WTC11 (cell line): ENCODE measurements at regions not wholly inside any gene's neighbourhood (a gene's known extent, or its start where the extent isn't known, plus 50 kb on each side); places are given as distances from the start of the nearest gene placed in this dataset.
A peak's percentile ranks its signal among the peaks of the same experiment; 100 is the strongest.

Experiments
- ATAC-seq: fragments of 200-7000 bp; cut with Tn5 transposase; 2 replicates; pipeline ENCODE4 v1.10.0; 2021; ENCODE audit warnings: mild to moderate bottlenecking, moderate library complexity
- CTCF ChIA-PET: fragments of 300-600 bp; sonication (Branson Sonifier 250); formaldehyde crosslinking; loops from one replicate; lab custom pipeline; 2021; ENCODE audit warnings: antibody characterized with exemption; lab: Charles Lee
- POLR2A ChIA-PET: fragments of 350-600 bp; sonication (Branson Sonifier 250); formaldehyde crosslinking; loops from one replicate; lab custom pipeline; 2021; ENCODE audit warnings: antibody characterized with exemption; lab: Charles Lee
- DNase-seq: peaks from one replicate; pipeline ENCODE4 v3.0.0; 2021; ENCODE audit warnings: low spot score
- H3K27ac Mint-ChIP-seq: 2 replicates; pipeline ENCODE4 v1.8.0; 2021; ENCODE audit warnings: mixed read lengths
- H3K27me3 Mint-ChIP-seq: 2 replicates; pipeline ENCODE4 v1.8.0; 2021; ENCODE audit warnings: low read depth, mild to moderate bottlenecking, moderate library complexity, mixed read lengths
- H3K36me3 Mint-ChIP-seq: 2 replicates; pipeline ENCODE4 v1.8.0; 2021; ENCODE audit warnings: mixed read lengths
- H3K4me1 Mint-ChIP-seq: 2 replicates; pipeline ENCODE4 v1.8.0; 2022; ENCODE audit warnings: mixed read lengths
- H3K4me3 Mint-ChIP-seq: 2 replicates; pipeline ENCODE4 v1.8.0; 2021; ENCODE audit warnings: mild to moderate bottlenecking, moderate library complexity, mixed read lengths
- H3K9me3 Mint-ChIP-seq: 2 replicates; pipeline ENCODE4 v1.8.0; 2021; ENCODE audit warnings: mixed read lengths
- ATF1 ChIP-seq: sonication (generic); formaldehyde crosslinking; IDR thresholded peaks from 2 replicates; pipeline ENCODE4 v1.8.1; 2023; ENCODE audit warnings: mild to moderate bottlenecking, moderate library complexity, missing genetic modification reagents
- GABPB1 ChIP-seq: sonication (generic); formaldehyde crosslinking; IDR thresholded peaks from 2 replicates; pipeline ENCODE4 v1.8.1; 2023; ENCODE audit warnings: mild to moderate bottlenecking, missing genetic modification reagents
- IRF2 ChIP-seq: sonication (generic); formaldehyde crosslinking; IDR thresholded peaks from 2 replicates; pipeline ENCODE4 v1.8.0; 2022; ENCODE audit warnings: low read depth, missing genetic modification reagents, borderline replicate concordance
- NFATC4 ChIP-seq: fragments of 250-450 bp; sonication (Bioruptor Pico); IDR thresholded peaks from 2 replicates; pipeline ENCODE4 v1.9.0; 2021; ENCODE audit warnings: mild to moderate bottlenecking
- NFE2L1 ChIP-seq: sonication (generic); formaldehyde crosslinking; IDR thresholded peaks from 2 replicates; pipeline ENCODE4 v1.8.1; 2023; ENCODE audit warnings: missing genetic modification reagents
- PRRX2 ChIP-seq: fragments of 250-450 bp; sonication (Bioruptor Pico); IDR thresholded peaks from 2 replicates; pipeline ENCODE4 v1.8.0; 2021; ENCODE audit warnings: mild to moderate bottlenecking
- TP53 ChIP-seq: sonication (generic); formaldehyde crosslinking; IDR thresholded peaks from 2 replicates; pipeline ENCODE4 v1.8.1; 2023; ENCODE audit warnings: mild to moderate bottlenecking, missing genetic modification reagents
- ZNF317 ChIP-seq: sonication (generic); formaldehyde crosslinking; IDR thresholded peaks from 2 replicates; pipeline ENCODE4 v1.8.1; 2023; ENCODE audit warnings: low read depth, mild to moderate bottlenecking, moderate library complexity, missing genetic modification reagents, borderline replicate concordance
- ZNF416 ChIP-seq: fragments of 250-450 bp; sonication (Bioruptor Pico); IDR thresholded peaks from 2 replicates; pipeline ENCODE4 v1.9.0; 2021; ENCODE audit warnings: mild to moderate bottlenecking, inconsistent platforms
- ZNF671 ChIP-seq: fragments of 250-450 bp; sonication (Bioruptor Pico); IDR thresholded peaks from 2 replicates; pipeline ENCODE4 v1.8.0; 2021; ENCODE audit warnings: mild to moderate bottlenecking
- TF ChIP-seq, protein P1 (sequence below): sonication (generic); formaldehyde crosslinking; IDR thresholded peaks from 2 replicates; pipeline ENCODE4 v1.8.0; 2023; ENCODE audit warnings: missing genetic modification reagents
- TF ChIP-seq, protein P2 (sequence below): fragments of 250-450 bp; sonication (Bioruptor Pico); IDR thresholded peaks from 2 replicates; pipeline ENCODE4 v2.1.2; 2022; ENCODE audit warnings: mild to moderate bottlenecking, moderate library complexity
- TF ChIP-seq, protein P3 (sequence below): sonication (generic); formaldehyde crosslinking; IDR thresholded peaks from 2 replicates; pipeline ENCODE4 v1.8.0; 2022; ENCODE audit warnings: mild to moderate bottlenecking, missing genetic modification reagents
- TF ChIP-seq, protein P4 (sequence below): sonication (generic); formaldehyde crosslinking; conservative IDR thresholded peaks from 2 replicates; pipeline ENCODE4 v1.8.1; 2022; ENCODE audit warnings: mild to moderate bottlenecking, missing genetic modification reagents
- TF ChIP-seq, protein P5 (sequence below): sonication (generic); formaldehyde crosslinking; IDR thresholded peaks from 2 replicates; pipeline ENCODE4 v1.8.1; 2022; ENCODE audit warnings: low read depth, missing genetic modification reagents, borderline replicate concordance
- TF ChIP-seq, protein P6 (sequence below): sonication (generic); formaldehyde crosslinking; IDR thresholded peaks from 2 replicates; pipeline ENCODE4 v1.8.0; 2022; ENCODE audit warnings: mild to moderate bottlenecking, missing genetic modification reagents
- TF ChIP-seq, protein P7 (sequence below): fragments of 250-450 bp; sonication (Bioruptor Pico); IDR thresholded peaks from 2 replicates; pipeline ENCODE4 v1.8.0; 2021; ENCODE audit warnings: mild to moderate bottlenecking
- TF ChIP-seq, protein P8 (sequence below): fragments of 250-450 bp; sonication (Bioruptor Pico); IDR thresholded peaks from 2 replicates; pipeline ENCODE4 v1.9.0; 2021; ENCODE audit warnings: mild to moderate bottlenecking
- TF ChIP-seq, protein P9 (sequence below): sonication (generic); formaldehyde crosslinking; IDR thresholded peaks from 2 replicates; pipeline ENCODE4 v1.8.1; 2022; ENCODE audit warnings: low read depth, mild to moderate bottlenecking, moderate library complexity, missing genetic modification reagents, borderline replicate concordance

DNA sequence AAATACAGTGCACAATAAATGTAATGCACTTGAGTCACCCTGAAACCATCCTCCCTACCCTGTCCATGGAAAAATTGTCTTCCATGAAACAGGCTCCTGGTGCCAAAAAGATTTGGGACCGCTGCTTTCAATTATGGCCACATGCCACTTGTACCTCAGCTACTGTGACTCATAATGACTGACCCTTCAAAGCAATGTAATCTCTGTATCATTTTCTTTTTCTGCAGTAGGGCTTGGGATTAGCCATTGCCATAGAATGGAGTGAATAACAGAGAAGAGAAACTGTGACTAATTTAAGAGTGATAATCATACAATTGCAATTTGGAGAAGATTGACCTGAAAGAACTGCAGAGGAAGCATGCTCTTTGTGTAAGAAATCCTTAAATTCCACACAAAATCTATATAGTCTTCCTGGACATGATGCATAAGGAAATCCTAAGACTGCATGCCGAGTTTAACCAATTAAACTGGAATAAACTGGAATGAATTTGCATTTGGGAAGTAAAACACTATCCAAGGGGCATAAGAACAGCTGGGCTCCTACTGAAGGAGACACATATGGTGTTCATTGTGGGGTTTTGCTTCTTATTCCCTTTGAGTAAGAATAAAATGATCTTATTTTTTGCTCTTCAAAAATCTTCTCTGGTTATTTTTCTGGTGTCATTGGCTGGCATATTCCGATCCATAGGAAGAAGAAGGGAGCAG lies 59.5 kb upstream of the SLC7A1 start:
- TF ChIP-seq, protein P1, sequence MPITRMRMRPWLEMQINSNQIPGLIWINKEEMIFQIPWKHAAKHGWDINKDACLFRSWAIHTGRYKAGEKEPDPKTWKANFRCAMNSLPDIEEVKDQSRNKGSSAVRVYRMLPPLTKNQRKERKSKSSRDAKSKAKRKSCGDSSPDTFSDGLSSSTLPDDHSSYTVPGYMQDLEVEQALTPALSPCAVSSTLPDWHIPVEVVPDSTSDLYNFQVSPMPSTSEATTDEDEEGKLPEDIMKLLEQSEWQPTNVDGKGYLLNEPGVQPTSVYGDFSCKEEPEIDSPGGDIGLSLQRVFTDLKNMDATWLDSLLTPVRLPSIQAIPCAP (CRISPR knock-in tag) = no peak
- ATAC-seq = no peak
- Mint-ChIP-seq H3K36me3 (peaks cover 53% of the 10 kb centered on the region), H3K27ac (no peak overlapping the region), H3K27me3 (no peaks in the 10 kb centered on the region), H3K4me1 (no peaks in the 10 kb centered on the region), H3K9me3 (peaks cover 47% of the 10 kb centered on the region), H3K4me3 (no peak overlapping the region)
- no peak for DNase-seq
- CTCF ChIA-PET = no interaction called here
- POLR2A ChIA-PET = no interaction called here

DNA sequence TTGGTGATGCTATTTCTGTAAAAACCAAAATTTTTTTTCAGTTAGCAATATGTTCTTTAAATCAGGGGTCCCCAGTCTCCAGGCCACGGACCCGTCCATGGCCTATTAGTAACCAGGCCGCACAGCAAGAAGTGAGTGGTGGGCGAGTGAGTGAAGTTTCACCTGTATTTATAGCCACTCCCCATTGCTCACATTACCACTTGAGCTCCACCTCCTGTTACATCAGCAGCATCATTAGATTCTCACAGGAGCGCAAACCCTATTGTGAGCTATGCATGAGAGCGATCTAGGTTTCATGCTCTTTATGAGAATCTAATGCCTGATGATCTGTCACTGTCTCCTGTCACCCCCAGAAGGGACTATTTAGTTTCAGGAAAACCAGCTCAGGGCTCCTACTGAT lies 58.9 kb upstream of the SLC7A1 start:
- no peak for ATAC-seq
- H3K4me3 Mint-ChIP-seq = no peak overlapping the region
- no peaks in the 10 kb centered on the region for H3K27me3 Mint-ChIP-seq
- H3K9me3 Mint-ChIP-seq = peaks cover 42% of the 10 kb centered on the region
- POLR2A ChIA-PET = no interaction called here
- H3K27ac Mint-ChIP-seq = no peak overlapping the region
- DNase-seq = no peak
- CTCF ChIA-PET = no interaction called here
- H3K36me3 Mint-ChIP-seq = peaks cover 47% of the 10 kb centered on the region
- TF ChIP-seq NFE2L1 (CRISPR knock-in tag) (no peak), ZNF317 (CRISPR knock-in tag) (no peak)
- TF ChIP-seq, protein P2, sequence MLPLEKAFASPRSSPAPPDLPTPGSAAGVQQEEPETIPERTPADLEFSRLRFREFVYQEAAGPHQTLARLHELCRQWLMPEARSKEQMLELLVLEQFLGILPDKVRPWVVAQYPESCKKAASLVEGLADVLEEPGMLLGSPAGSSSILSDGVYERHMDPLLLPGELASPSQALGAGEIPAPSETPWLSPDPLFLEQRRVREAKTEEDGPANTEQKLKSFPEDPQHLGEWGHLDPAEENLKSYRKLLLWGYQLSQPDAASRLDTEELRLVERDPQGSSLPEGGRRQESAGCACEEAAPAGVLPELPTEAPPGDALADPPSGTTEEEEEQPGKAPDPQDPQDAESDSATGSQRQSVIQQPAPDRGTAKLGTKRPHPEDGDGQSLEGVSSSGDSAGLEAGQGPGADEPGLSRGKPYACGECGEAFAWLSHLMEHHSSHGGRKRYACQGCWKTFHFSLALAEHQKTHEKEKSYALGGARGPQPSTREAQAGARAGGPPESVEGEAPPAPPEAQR (CRISPR knock-in tag) = no peak
- TF ChIP-seq, protein P3, sequence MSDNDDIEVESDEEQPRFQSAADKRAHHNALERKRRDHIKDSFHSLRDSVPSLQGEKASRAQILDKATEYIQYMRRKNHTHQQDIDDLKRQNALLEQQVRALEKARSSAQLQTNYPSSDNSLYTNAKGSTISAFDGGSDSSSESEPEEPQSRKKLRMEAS (CRISPR knock-in tag) = no peak
- H3K4me1 Mint-ChIP-seq = no peaks in the 10 kb centered on the region

DNA sequence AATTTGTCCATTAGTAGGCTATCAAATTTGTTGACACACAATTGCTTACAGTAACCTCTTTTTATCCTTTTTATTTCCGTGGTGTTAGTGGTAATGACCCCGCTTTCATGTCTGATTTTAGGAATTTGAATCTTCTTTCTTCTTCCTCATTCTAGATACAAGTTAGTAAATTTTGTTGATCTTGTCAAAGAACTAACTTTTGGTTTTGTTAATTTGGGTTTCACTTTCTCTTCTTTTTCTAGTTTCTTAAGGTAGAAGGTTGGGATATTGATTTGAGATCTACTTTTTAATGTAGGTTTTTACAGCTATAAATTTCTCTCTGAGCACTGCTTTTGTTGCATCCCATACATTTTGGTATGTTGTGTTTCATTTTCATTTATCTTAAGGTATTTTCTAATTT lies 53.3 kb upstream of the SLC7A1 start:
- H3K9me3 Mint-ChIP-seq = peaks cover 9% of the 10 kb centered on the region
- H3K4me3 Mint-ChIP-seq = peak overlapping the region; percentile 42
- H3K27me3 Mint-ChIP-seq = no peaks in the 10 kb centered on the region
- ATAC-seq (no peak), DNase-seq (no peak)
- no peak overlapping the region for H3K27ac Mint-ChIP-seq
- peaks cover 7% of the 10 kb centered on the region for H3K36me3 Mint-ChIP-seq
- CTCF ChIA-PET = no interaction called here
- TF ChIP-seq, protein P4, sequence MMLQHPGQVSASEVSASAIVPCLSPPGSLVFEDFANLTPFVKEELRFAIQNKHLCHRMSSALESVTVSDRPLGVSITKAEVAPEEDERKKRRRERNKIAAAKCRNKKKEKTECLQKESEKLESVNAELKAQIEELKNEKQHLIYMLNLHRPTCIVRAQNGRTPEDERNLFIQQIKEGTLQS (CRISPR knock-in tag) = no peak
- TF ChIP-seq ZNF416 (CRISPR knock-in tag) (no peak), NFATC4 (CRISPR knock-in tag) (no peak), IRF2 (CRISPR knock-in tag) (no peak), PRRX2 (CRISPR knock-in tag) (no peak), ATF1 (CRISPR knock-in tag) (no peak), TP53 (CRISPR knock-in tag) (no peak), GABPB1 (CRISPR knock-in tag) (no peak), ZNF671 (CRISPR knock-in tag) (no peak)
- TF ChIP-seq, protein P5, sequence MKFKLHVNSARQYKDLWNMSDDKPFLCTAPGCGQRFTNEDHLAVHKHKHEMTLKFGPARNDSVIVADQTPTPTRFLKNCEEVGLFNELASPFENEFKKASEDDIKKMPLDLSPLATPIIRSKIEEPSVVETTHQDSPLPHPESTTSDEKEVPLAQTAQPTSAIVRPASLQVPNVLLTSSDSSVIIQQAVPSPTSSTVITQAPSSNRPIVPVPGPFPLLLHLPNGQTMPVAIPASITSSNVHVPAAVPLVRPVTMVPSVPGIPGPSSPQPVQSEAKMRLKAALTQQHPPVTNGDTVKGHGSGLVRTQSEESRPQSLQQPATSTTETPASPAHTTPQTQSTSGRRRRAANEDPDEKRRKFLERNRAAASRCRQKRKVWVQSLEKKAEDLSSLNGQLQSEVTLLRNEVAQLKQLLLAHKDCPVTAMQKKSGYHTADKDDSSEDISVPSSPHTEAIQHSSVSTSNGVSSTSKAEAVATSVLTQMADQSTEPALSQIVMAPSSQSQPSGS (CRISPR knock-in tag) = no peak
- TF ChIP-seq, protein P6, sequence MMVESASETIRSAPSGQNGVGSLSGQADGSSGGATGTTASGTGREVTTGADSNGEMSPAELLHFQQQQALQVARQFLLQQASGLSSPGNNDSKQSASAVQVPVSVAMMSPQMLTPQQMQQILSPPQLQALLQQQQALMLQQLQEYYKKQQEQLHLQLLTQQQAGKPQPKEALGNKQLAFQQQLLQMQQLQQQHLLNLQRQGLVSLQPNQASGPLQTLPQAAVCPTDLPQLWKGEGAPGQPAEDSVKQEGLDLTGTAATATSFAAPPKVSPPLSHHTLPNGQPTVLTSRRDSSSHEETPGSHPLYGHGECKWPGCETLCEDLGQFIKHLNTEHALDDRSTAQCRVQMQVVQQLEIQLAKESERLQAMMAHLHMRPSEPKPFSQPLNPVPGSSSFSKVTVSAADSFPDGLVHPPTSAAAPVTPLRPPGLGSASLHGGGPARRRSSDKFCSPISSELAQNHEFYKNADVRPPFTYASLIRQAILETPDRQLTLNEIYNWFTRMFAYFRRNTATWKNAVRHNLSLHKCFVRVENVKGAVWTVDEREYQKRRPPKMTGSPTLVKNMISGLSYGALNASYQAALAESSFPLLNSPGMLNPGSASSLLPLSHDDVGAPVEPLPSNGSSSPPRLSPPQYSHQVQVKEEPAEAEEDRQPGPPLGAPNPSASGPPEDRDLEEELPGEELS (CRISPR knock-in tag) = no peak
- TF ChIP-seq, protein P7, sequence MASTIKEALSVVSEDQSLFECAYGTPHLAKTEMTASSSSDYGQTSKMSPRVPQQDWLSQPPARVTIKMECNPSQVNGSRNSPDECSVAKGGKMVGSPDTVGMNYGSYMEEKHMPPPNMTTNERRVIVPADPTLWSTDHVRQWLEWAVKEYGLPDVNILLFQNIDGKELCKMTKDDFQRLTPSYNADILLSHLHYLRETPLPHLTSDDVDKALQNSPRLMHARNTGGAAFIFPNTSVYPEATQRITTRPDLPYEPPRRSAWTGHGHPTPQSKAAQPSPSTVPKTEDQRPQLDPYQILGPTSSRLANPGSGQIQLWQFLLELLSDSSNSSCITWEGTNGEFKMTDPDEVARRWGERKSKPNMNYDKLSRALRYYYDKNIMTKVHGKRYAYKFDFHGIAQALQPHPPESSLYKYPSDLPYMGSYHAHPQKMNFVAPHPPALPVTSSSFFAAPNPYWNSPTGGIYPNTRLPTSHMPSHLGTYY (CRISPR knock-in tag) = no peak
- TF ChIP-seq, protein P8, sequence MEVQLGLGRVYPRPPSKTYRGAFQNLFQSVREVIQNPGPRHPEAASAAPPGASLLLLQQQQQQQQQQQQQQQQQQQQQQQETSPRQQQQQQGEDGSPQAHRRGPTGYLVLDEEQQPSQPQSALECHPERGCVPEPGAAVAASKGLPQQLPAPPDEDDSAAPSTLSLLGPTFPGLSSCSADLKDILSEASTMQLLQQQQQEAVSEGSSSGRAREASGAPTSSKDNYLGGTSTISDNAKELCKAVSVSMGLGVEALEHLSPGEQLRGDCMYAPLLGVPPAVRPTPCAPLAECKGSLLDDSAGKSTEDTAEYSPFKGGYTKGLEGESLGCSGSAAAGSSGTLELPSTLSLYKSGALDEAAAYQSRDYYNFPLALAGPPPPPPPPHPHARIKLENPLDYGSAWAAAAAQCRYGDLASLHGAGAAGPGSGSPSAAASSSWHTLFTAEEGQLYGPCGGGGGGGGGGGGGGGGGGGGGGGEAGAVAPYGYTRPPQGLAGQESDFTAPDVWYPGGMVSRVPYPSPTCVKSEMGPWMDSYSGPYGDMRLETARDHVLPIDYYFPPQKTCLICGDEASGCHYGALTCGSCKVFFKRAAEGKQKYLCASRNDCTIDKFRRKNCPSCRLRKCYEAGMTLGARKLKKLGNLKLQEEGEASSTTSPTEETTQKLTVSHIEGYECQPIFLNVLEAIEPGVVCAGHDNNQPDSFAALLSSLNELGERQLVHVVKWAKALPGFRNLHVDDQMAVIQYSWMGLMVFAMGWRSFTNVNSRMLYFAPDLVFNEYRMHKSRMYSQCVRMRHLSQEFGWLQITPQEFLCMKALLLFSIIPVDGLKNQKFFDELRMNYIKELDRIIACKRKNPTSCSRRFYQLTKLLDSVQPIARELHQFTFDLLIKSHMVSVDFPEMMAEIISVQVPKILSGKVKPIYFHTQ (CRISPR knock-in tag) = no peak
- TF ChIP-seq, protein P9, sequence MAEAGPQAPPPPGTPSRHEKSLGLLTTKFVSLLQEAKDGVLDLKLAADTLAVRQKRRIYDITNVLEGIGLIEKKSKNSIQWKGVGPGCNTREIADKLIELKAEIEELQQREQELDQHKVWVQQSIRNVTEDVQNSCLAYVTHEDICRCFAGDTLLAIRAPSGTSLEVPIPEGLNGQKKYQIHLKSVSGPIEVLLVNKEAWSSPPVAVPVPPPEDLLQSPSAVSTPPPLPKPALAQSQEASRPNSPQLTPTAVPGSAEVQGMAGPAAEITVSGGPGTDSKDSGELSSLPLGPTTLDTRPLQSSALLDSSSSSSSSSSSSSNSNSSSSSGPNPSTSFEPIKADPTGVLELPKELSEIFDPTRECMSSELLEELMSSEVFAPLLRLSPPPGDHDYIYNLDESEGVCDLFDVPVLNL (CRISPR knock-in tag) = no peak
- H3K4me1 Mint-ChIP-seq = peaks cover 9% of the 10 kb centered on the region
- POLR2A ChIA-PET = no interaction called here
